ENCODE measurements at regions not wholly inside any gene's neighbourhood (a gene's known extent, or its start where the extent isn't known, plus 50 kb on each side); places are given as distances from the start of the nearest gene placed in this dataset.

DNA sequence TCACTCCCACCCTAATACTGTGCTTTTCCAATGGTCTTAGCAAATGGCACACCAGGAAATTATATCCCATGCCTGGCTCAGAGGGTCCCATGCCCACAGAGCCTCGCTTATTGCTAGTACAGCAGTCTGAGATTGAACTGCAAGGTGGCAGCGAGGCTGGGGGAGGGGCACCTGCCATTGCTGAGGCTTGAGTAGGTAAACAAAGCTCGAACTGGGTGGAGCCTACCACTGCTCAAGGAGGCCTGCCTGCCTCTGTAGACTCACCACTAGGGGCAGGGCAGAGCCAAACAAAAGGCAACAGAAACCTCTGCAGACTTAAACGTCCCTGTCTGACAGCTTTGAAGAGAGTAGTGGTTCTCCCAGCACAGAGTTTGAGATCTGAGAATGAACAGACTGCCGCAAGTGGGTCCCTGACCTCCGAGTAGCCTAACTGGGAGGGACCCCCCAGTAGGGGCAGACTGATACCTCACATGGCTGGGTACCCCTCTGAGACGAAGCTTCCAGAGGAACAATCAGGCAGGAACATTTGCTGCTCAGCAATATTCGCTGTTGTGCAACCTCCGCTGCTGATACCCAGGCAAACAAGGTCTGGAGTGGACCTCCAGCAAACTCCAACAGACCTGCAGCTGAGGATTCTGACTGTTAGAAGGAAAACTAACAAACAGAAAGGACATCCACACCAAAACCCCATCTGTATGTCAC lies 150.7 kb upstream of the FOXA2 start:
- peak; percentile 20 for DNase-seq (ENCODE audit: low spot score)

DNA sequence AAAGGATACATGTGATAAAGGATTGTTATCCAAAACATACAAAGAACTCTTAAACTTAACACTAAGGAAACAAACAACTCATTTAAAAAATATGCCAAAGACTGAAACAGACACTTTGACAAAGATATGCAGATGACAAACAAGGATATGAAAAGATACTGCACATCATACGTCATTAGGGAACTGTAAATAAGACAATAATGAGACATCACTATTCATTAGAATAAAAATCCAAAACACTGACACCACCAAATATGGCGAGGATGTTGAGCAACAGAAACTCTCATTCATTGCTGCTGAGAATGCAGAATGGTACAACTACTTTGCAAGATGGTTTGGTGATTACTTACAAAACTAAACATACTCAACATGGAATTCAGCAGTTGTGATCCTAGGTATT lies 156.5 kb upstream of the FOXA2 start:
- no peak for DNase-seq (ENCODE audit: low spot score)

- DNase-seq (ENCODE audit: low spot score) = no peak
These were observed 160.2 kb upstream of the FOXA2 start for GRCh38 chr20:22744341-22745193.

DNA sequence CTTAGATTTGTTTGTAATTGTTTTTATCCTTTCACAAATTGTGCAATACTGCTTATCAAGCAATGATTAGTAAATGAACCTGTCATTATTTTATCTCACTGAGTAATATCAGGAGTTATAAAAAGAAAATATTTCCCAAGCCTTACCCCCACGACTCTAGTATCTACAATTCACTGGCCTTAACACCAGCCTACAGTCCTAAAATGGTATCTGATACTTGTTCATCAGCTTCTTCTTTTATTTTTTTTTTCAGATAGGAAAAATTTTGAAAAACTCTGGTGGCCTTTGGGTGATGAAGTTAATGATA lies 160.8 kb upstream of the FOXA2 start:
- DNase-seq (ENCODE audit: low spot score) = no peak

DNA sequence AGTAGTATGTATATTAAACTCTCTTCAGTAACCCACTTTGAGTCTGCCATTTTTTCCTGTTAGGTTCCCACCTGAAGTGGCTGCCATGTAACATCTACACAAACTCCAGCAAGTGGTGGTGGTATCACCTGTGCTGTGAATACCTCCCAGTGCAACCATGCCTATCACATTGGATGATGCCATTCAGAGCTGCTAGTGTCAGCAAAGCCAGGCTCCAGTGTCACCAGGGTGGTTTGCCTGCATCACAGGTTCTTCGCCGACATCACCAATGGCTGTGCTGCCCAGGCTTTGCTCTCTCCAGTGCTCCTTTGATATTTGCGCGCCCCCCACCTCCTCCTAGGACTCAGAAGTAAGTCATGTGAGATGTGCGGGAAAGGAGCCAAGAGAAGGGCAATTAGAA lies 162.6 kb upstream of the FOXA2 start:
- DNase-seq (ENCODE audit: low spot score) = no peak

- DNase-seq (ENCODE audit: low spot score) = no peak
These were observed 168.0 kb upstream of the FOXA2 start for GRCh38 chr20:22752324-22752723.

GRCh38 chr20:22757424-22758183 lies 173.2 kb upstream of the FOXA2 start:
- DNase-seq (ENCODE audit: low spot score) = peak; percentile 14

- no peak for DNase-seq (ENCODE audit: low spot score)
These were observed 174.4 kb upstream of the FOXA2 start for GRCh38 chr20:22758815-22759214.

DNA sequence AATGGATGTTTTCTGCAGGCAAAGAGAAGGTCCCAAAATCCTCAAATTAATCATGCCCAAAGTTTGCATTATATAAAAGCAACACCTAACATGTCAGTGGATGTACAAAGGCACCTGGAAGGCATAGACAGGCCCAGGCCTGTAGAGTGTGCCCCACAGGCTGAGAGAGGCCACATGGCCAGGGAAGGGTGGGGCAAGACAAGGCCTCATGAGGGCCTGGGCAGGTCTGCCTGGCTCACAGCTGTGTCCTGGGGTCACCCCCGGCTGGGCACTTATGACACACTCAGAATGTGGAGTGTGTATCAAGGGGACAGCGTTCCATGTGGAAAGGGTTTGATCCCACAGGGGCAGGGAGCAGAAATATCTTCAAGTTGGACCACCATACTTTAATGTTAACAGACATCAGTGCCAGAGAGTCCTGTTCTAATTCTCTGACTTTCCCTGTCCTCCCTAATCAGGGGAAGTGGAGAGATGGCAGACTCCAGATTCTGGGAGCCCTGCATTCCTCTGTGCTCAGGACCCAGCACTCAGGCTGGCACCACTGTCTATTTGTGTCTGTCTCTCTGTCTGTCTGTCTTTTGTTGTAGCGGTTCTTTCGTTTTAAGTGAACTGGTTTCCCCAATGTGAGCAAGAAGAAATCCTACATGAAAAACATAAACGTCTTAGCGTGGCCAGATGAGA lies 178.3 kb upstream of the FOXA2 start:
- DNase-seq (ENCODE audit: low spot score) = no peak

- no peak for DNase-seq (ENCODE audit: low spot score)
These were observed 179.0 kb upstream of the FOXA2 start for GRCh38 chr20:22763257-22763906.

DNA sequence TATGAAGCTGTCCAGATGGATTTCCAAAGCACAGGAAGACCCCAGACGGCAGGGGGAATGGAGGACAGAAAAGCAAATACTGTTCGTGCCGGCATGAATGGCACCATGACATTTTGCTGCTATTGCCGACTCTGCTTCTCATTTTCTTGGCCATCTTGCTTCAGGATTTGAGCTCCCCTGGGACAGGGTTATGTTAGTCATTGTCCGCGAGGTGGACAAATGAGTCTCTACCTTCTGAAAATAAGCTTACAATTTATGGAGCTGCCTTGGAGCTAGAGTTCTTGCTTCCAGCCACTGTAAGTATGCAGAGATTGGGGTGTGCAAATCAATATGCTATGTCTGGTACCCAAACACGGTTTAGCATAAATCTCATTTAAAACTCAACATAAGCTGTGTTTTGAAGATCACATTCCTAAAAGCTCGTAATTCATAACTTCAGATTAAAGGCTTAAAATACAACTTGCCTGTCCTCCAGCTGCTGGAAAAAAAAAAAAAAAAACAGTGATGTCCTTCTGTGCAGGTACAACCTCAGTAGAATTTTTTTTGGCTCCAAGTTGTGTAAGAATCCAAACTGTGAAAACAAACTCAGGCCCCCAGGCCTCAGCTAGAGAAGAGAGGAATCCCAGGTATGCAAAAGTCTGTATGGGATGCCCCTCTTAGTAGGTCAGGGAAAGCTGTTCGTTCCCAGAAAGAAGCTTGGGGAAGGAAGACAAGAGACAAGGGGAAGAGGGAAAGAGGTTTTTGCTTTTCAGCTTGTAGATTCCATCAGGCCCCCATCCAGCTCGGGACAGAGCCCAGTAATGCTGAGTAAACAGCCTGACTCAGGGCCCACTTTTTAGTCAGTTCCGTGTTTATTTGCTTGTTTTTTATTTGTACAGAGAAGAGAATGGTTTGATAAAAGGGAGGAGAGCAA lies 184.2 kb upstream of the FOXA2 start:
- no peak for DNase-seq (ENCODE audit: low spot score)

DNA sequence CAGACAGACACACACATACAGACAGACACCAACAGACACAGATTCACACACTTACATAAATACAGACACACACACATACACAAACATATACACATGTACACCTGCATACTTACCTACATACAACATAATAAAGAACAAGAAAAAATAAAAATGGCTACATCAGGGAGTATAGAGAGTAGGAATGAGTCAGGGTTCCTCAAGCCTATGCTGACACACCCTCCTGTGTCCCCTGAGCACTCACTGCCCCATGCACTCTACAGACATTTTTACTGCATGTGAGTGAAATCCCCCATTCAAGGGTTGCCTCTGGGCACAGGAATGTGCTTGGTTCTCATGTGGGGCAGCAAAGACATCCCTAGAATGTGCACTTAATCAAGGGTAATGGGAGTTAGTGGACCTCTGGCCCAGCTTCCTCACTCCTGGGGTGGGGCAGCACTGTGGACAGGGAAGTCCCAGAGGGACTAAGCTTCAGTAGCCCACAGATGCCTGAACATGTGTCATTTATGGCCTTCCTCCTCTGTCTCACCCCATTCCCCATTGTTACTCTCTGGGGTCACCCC lies 185.9 kb upstream of the FOXA2 start:
- DNase-seq (ENCODE audit: low spot score) = no peak

GRCh38 chr20:22771706-22772105 lies 187.3 kb upstream of the FOXA2 start:
- no peak for DNase-seq (ENCODE audit: low spot score)

DNA sequence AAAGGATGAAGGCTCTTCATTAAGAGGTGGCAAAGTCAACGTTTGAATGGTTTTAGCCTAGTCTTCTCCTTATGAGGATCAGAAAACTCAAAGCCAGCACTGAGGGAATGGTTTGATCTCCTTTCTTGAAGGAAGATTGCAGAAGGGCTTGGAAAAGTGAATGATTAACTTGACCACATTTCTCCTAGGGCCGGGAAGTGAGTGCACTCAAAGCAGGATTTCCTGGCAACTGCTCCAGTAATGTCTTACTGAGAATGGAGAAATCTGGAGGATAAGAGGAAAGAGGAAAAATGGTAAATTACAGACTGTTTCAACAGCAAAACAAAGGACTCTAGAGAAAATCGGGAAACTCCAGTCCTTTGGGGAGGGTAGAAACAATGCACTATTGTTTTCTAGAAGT lies 189.0 kb upstream of the FOXA2 start:
- no peak for DNase-seq (ENCODE audit: low spot score)

DNA sequence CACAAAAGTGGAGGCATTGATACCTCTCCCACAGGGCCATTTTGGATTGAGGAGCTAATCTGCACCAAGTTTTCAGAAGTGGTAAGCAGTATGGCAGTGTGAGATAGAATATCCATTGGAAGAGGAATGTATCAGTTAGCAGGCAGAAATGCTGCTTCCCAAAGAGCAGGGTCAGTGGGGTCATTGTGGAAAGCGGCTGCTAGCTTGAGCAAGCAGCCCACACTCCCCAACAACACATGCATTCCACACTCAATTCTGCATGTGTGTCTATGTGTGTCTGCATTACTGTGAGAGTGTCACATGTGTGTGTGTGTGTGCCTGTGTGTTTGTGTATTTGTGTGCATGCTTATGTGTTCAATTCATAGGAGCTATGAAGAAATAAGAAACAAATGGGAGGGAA lies 190.9 kb upstream of the FOXA2 start:
- DNase-seq (ENCODE audit: low spot score) = no peak

GRCh38 chr20:22775671-22776139 lies 191.3 kb upstream of the FOXA2 start:
- peak; percentile 28 for DNase-seq (ENCODE audit: low spot score)

- DNase-seq (ENCODE audit: low spot score) = no peak
These were observed 192.0 kb upstream of the FOXA2 start for GRCh38 chr20:22776369-22776768.

- no peak for DNase-seq (ENCODE audit: low spot score)
These were observed 195.5 kb upstream of the FOXA2 start for GRCh38 chr20:22779878-22780277.

GRCh38 chr20:22781869-22782268 lies 197.5 kb upstream of the FOXA2 start:
- DNase-seq (ENCODE audit: low spot score) = no peak

- DNase-seq (ENCODE audit: low spot score) = no peak
These were observed 205.3 kb upstream of the FOXA2 start for GRCh38 chr20:22789676-22790075.

All from RKO (cell line).